GM21717 (cell line): ENCODE measurements at regions not wholly inside any gene's neighbourhood (a gene's known extent, or its start where the extent isn't known, plus 50 kb on each side); places are given as distances from the start of the nearest gene placed in this dataset.
"Not testable (repeated sequence)": the region's sequence is repeated elsewhere in the genome, so short reads cannot be mapped to it uniquely, and the experiment has no call there.

ENCODE experiments used
- ATAC-seq: cut with Tn5 transposase; IDR thresholded peaks from one replicate; pipeline ENCODE4 v1.9.1; 2021; ENCODE audit warnings: mild to moderate bottlenecking, moderate library complexity; ENCODE audit not compliant: unreplicated experiment

- no peak for ATAC-seq
Observed at GRCh38 chr6:74448850-74449249, 752.8 kb downstream of the CD109 start.

- peak; percentile 58 for ATAC-seq
Observed at GRCh38 chr6:74447013-74447412, 751.0 kb downstream of the CD109 start.

- no peak for ATAC-seq
Observed at GRCh38 chr6:74439123-74439811, 743.3 kb downstream of the CD109 start.

GRCh38 chr6:74438395-74438794, 742.4 kb downstream of the CD109 start:
- ATAC-seq, result not testable (repeated sequence)

- ATAC-seq, result no peak
Observed at GRCh38 chr6:74434171-74434570, 738.2 kb downstream of the CD109 start.

GRCh38 chr6:74431873-74432580, 736.0 kb downstream of the CD109 start:
- ATAC-seq, result no peak

- no peak for ATAC-seq
Observed at GRCh38 chr6:74420221-74420620, 724.2 kb downstream of the CD109 start.

GRCh38 chr6:74415056-74415455, 719.1 kb downstream of the CD109 start:
- no peak for ATAC-seq

GRCh38 chr6:74410630-74411029, 714.6 kb downstream of the CD109 start:
- no peak for ATAC-seq

- ATAC-seq, result no peak
Observed at GRCh38 chr6:74409447-74409846, 713.4 kb downstream of the CD109 start.

- ATAC-seq, result no peak
Observed at GRCh38 chr6:74408844-74409243, 712.8 kb downstream of the CD109 start.

GRCh38 chr6:74404366-74404765, 708.4 kb downstream of the CD109 start:
- no peak for ATAC-seq

- ATAC-seq, result no peak
Observed at GRCh38 chr6:74402781-74403180, 706.8 kb downstream of the CD109 start.

GRCh38 chr6:74378437-74378836, 682.4 kb downstream of the CD109 start:
- ATAC-seq, result not testable (repeated sequence)

- no peak for ATAC-seq
Observed at GRCh38 chr6:74369556-74369993, 673.6 kb downstream of the CD109 start.

- ATAC-seq, result no peak
Observed at GRCh38 chr6:74368746-74369145, 672.7 kb downstream of the CD109 start.

GRCh38 chr6:74366634-74367033, 670.6 kb downstream of the CD109 start:
- no peak for ATAC-seq

- no peak for ATAC-seq
Observed at GRCh38 chr6:74362391-74362790, 666.4 kb downstream of the CD109 start.

GRCh38 chr6:74357321-74357720, 661.3 kb downstream of the CD109 start:
- ATAC-seq, result no peak

- no peak for ATAC-seq
Observed at GRCh38 chr6:74356391-74356790, 660.4 kb downstream of the CD109 start.

- no peak for ATAC-seq
Observed at GRCh38 chr6:74346936-74347535, 651.0 kb downstream of the CD109 start.

GRCh38 chr6:74343804-74344203, 647.8 kb downstream of the CD109 start:
- no peak for ATAC-seq
